Lung (tissue), 11 donors: ENCODE measurements at regions not wholly inside any gene's neighbourhood (a gene's known extent, or its start where the extent isn't known, plus 50 kb on each side); places are given as distances from the start of the nearest gene placed in this dataset.
A peak's percentile ranks its signal among the peaks of the same experiment; 100 is the strongest.

ENCODE experiments used
- ATAC-seq: fragments of 200-7000 bp; cut with Tn5 transposase; one replicate; pipeline ENCODE4 v1.9.1; 2020; ENCODE audit warnings: moderate number of reproducible peaks; ENCODE audit not compliant: insufficient read depth, low FRiP score
- DNase-seq, 3 donors: peaks; one replicate each; pipeline ENCODE4 v3.0.0-alpha.2; 2013 to 2017
- H3K27ac ChIP-seq, 2 donors: one replicate each; pipeline ENCODE4 v1.5.1; 2013; ENCODE audit warnings: mild to moderate bottlenecking in 2 of 2, moderate library complexity in 2 of 2, control low read depth in 1 of 2, inconsistent platforms in 1 of 2, low read depth in 1 of 2, low read length in 1 of 2
- H3K27me3 ChIP-seq, 3 donors: one replicate each; pipeline ENCODE4 v1.5.1; 2013; ENCODE audit warnings: low read length in 2 of 3; ENCODE audit not compliant: control insufficient read depth in 3 of 3, insufficient read depth in 3 of 3
- H3K36me3 ChIP-seq, 4 donors: one replicate each; pipeline ENCODE4 v1.5.1; 2013; ENCODE audit warnings: low read length in 4 of 4, mild to moderate bottlenecking in 1 of 4, moderate library complexity in 1 of 4; ENCODE audit not compliant: control insufficient read depth in 4 of 4, insufficient read depth in 4 of 4
- H3K4me1 ChIP-seq, 5 donors: one replicate each; pipeline ENCODE4 v1.5.1; 2013; ENCODE audit warnings: low read length in 5 of 5, mild to moderate bottlenecking in 2 of 5, moderate library complexity in 1 of 5; ENCODE audit not compliant: control insufficient read depth in 5 of 5, insufficient read depth in 5 of 5
- H3K4me3 ChIP-seq: one replicate; pipeline ENCODE4 v1.5.1; 2013; ENCODE audit warnings: mild to moderate bottlenecking, control low read depth, moderate library complexity
- H3K9ac ChIP-seq, 2 donors: one replicate each; pipeline ENCODE4 v1.5.1; 2013; ENCODE audit warnings: low read length in 2 of 2, control low read depth in 1 of 2; ENCODE audit not compliant: insufficient read depth in 1 of 2
- H3K9me3 ChIP-seq, 4 donors: one replicate each; pipeline ENCODE4 v1.5.1; 2013; ENCODE audit warnings: low read length in 3 of 4, mild to moderate bottlenecking in 1 of 4, moderate library complexity in 1 of 4; ENCODE audit not compliant: control insufficient read depth in 4 of 4, insufficient read depth in 3 of 4
- CTCF ChIP-seq: IDR thresholded peaks from 2 replicates; pipeline ENCODE4 v1.5.1; 2012; ENCODE audit warnings: mild to moderate bottlenecking; ENCODE audit errors: control extremely low read depth, extremely low read depth
- WGBS, 2 donors: extraction: QIAGEN DNeasy Blood & Tissue Kit; methylation state at CpG; one replicate each; pipeline ENCODE4 v1.1.7; 2013; 5-methylcytosine and 5-hydroxymethylcytosine counted together
- donor health status: control.
- donor health status: control.
- donor health status: Bipolar disorder and iron deficiency.
- donor health status: healthy.
- donor health status: DM: yes; HTN: yes; CAD: no.

DNA sequence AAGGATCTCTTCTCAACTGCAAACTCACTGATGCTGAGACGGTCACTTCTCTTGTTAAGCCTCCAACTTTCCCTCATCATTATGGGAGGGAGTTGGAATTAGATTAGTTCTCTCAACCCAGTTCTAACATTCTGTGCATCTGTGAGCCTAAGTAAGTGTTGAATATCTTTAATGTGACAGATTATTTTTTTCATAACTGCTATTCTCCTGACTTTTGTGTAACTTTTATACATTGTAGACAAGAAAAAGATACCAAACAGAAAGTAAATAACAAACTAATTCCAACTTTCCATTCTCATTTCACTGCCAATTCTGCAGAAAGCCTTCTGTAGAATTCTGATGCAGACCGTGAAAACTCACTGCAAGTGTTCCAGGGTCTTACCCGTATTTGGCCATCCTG, 813.5 kb downstream of the TLE4 start:
- no peak for TF ChIP-seq CTCF
- Histone ChIP-seq H3K9me3 (no peaks in the 10 kb centered on the region), H3K27me3 (no peaks in the 10 kb centered on the region), H3K4me1 (peaks cover 0 to 12% (median 0%) of the 10 kb centered on the region in 5 donors), H3K4me3 (no peak overlapping the region), H3K36me3 (no peaks in the 10 kb centered on the region), H3K9ac (no peak overlapping the region), H3K27ac (no peak overlapping the region)
- DNase-seq (peak in 2 of 3 donors; percentile 54 to 73), ATAC-seq (no peak)
- WGBS, 2 donors: 78 to 81% methylated on average over 3 of the region's 3 CpGs

GRCh38 chr9:80383331-80383730, 811.6 kb downstream of the TLE4 start:
- Histone ChIP-seq H3K4me1 (peaks cover 0 to 18% (median 3%) of the 10 kb centered on the region in 5 donors), H3K36me3 (no peaks in the 10 kb centered on the region), H3K9ac (peak overlapping the region in 1 of 2 donors; percentile 38), H3K9me3 (no peaks in the 10 kb centered on the region), H3K27me3 (no peaks in the 10 kb centered on the region), H3K27ac (no peak overlapping the region), H3K4me3 (no peak overlapping the region)
- WGBS, 2 donors: 75 to 77% methylated on average over 2 of the region's 2 CpGs
- ATAC-seq: no peak
- TF ChIP-seq CTCF: no peak
- peak in 2 of 3 donors; percentile 38 to 76 for DNase-seq

- TF ChIP-seq CTCF: no peak
- ATAC-seq (no peak), DNase-seq (peak in 1 of 3 donors; percentile 28)
- 72 to 80% methylated on average over 5 of the region's 5 CpGs for WGBS, 2 donors
- peaks cover 0 to 20% (median 3%) of the 10 kb centered on the region in 5 donors for H3K4me1 ChIP-seq
- no peaks in the 10 kb centered on the region for H3K9me3 ChIP-seq
- no peaks in the 10 kb centered on the region for H3K27me3 ChIP-seq
- no peak overlapping the region for H3K4me3 ChIP-seq
- no peak overlapping the region for H3K27ac ChIP-seq
- no peak overlapping the region for H3K9ac ChIP-seq
- H3K36me3 ChIP-seq: no peaks in the 10 kb centered on the region
Observed at GRCh38 chr9:80382211-80382891, 810.6 kb downstream of the TLE4 start.

DNA sequence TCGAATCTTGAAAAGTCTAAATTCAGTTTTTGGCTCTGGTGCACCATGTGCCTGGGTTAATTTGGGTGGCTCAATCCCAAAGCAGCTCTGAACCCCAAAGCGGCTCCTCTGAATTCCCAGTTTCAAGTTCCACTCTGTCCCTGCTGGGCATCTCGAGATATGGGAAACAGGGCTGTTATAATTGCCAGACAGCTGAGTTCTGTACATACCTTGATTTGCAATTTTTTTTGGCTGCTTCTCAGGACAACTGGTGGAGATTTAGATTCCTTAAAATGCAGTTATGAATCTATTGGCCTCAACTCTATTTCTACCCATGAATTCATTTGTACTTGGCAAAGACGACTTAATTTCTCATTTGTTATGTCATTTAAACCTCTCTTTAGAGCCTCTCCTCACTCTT, 808.5 kb downstream of the TLE4 start:
- 89 to 91% methylated on average over 4 of the region's 4 CpGs for WGBS, 2 donors
- Histone ChIP-seq H3K27me3 (no peaks in the 10 kb centered on the region), H3K9me3 (no peaks in the 10 kb centered on the region), H3K36me3 (no peaks in the 10 kb centered on the region), H3K4me1 (peaks cover 0 to 29% (median 3%) of the 10 kb centered on the region in 5 donors), H3K4me3 (no peak overlapping the region), H3K27ac (no peak overlapping the region), H3K9ac (no peak overlapping the region)
- DNase-seq: no peak
- ATAC-seq: no peak
- no peak for TF ChIP-seq CTCF
